Adrenal gland (tissue), 5 donors: ENCODE measurements at regions not wholly inside any gene's neighbourhood (a gene's known extent, or its start where the extent isn't known, plus 50 kb on each side); places are given as distances from the start of the nearest gene placed in this dataset.

Source experiments
- POLR2A ChIP-seq, 2 donors: fragments of 450-650 bp; IDR thresholded peaks; one replicate each; pipeline ENCODE4 v1.6.1; 2017; ENCODE audit warnings: antibody characterized with exemption in 2 of 2, mild to moderate bottlenecking in 2 of 2, moderate library complexity in 1 of 2
- TF ChIP-seq, protein P1 (sequence below), 6 experiments: fragments of 450-650 bp in 4 of 6; fragments of 200-600 bp in 2 of 6; sonication (generic) in 1 of 6; IDR thresholded peaks; 1 replicate in 5 of 6; 2 replicates in 1 of 6; pipeline versions ENCODE4 v1.5.1 to v1.8.0; 2016 to 2021; ENCODE audit warnings: antibody characterized with exemption in 6 of 6, mild to moderate bottlenecking in 2 of 6, moderate library complexity in 1 of 6
- donor health status: DM: no; HTN: no; CAD: no.

DNA sequence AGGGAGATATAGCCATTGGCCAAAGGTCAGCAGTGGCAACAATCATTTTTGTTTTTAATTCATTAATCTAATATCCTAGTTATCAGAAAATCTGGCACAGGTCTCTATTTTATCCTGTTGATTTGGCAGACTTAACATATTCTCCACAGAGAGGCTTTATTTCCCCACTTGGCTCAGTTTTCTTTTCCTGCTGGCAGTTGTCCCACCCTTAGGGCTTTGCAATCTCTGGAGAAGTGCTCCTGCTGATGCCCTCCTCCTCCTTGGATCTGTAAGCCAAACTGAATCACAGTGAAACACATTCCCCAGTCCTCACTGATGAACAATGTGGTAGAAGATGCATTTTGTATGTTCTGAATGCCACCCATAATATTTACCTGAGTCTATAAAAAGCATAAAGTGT, 889.7 kb downstream of the PDHA2 start:
- TF ChIP-seq, protein P1, sequence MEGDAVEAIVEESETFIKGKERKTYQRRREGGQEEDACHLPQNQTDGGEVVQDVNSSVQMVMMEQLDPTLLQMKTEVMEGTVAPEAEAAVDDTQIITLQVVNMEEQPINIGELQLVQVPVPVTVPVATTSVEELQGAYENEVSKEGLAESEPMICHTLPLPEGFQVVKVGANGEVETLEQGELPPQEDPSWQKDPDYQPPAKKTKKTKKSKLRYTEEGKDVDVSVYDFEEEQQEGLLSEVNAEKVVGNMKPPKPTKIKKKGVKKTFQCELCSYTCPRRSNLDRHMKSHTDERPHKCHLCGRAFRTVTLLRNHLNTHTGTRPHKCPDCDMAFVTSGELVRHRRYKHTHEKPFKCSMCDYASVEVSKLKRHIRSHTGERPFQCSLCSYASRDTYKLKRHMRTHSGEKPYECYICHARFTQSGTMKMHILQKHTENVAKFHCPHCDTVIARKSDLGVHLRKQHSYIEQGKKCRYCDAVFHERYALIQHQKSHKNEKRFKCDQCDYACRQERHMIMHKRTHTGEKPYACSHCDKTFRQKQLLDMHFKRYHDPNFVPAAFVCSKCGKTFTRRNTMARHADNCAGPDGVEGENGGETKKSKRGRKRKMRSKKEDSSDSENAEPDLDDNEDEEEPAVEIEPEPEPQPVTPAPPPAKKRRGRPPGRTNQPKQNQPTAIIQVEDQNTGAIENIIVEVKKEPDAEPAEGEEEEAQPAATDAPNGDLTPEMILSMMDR (IDR thresholded peaks at IDR 0.05): no peak
- TF ChIP-seq POLR2A (IDR thresholded peaks at IDR 0.05): no peak
